ENCODE measurements at regions not wholly inside any gene's neighbourhood (a gene's known extent, or its start where the extent isn't known, plus 50 kb on each side); places are given as distances from the start of the nearest gene placed in this dataset.

- Histone ChIP-seq H3K9ac (no peak overlapping the region), H3K36me3 (ENCODE audit: insufficient read depth) (no peaks in the 10 kb centered on the region), H3K4me2 (no peak overlapping the region), H2AFZ (ENCODE audit: low read depth) (no peak overlapping the region), H4K20me1 (ENCODE audit: insufficient read depth) (no peaks in the 10 kb centered on the region), H3K27ac (no peak overlapping the region), H3K4me1 (ENCODE audit: low read depth, poor library complexity, severe bottlenecking) (no peaks in the 10 kb centered on the region), H3K27me3 (ENCODE audit: insufficient read depth, low read depth) (no peaks in the 10 kb centered on the region), H3K4me3 (IDR thresholded peaks at IDR 0.05; ENCODE audit: insufficient read depth, low read depth, low read length) (no peak overlapping the region), H3K79me2 (ENCODE audit: insufficient read depth, low read depth) (no peaks in the 10 kb centered on the region)
- no peak for TF ChIP-seq CTCF (conservative IDR thresholded peaks at IDR 0.05; ENCODE audit: low read depth, low read length)
Observed at GRCh38 chr18:67742954-67743353, 226.4 kb upstream of the DSEL start.

- Histone ChIP-seq H3K79me2 (ENCODE audit: insufficient read depth, low read depth) (no peaks in the 10 kb centered on the region), H3K9ac (no peak overlapping the region), H3K27me3 (ENCODE audit: insufficient read depth, low read depth) (no peaks in the 10 kb centered on the region), H3K36me3 (ENCODE audit: insufficient read depth) (no peaks in the 10 kb centered on the region), H4K20me1 (ENCODE audit: insufficient read depth) (no peaks in the 10 kb centered on the region), H3K4me1 (ENCODE audit: low read depth, poor library complexity, severe bottlenecking) (no peaks in the 10 kb centered on the region), H3K27ac (no peak overlapping the region), H3K4me3 (IDR thresholded peaks at IDR 0.05; ENCODE audit: insufficient read depth, low read depth, low read length) (no peak overlapping the region), H2AFZ (ENCODE audit: low read depth) (no peak overlapping the region), H3K4me2 (no peak overlapping the region)
- no peak for TF ChIP-seq CTCF (conservative IDR thresholded peaks at IDR 0.05; ENCODE audit: low read depth, low read length)
Observed at GRCh38 chr18:67742525-67742924, 226.0 kb upstream of the DSEL start.

GRCh38 chr18:67735506-67735905 is 219.0 kb upstream of the DSEL start:
- no peaks in the 10 kb centered on the region for H3K79me2 ChIP-seq (ENCODE audit: insufficient read depth, low read depth)
- H3K36me3 ChIP-seq (ENCODE audit: insufficient read depth), result no peaks in the 10 kb centered on the region
- H2AFZ ChIP-seq (ENCODE audit: low read depth), result no peak overlapping the region
- no peaks in the 10 kb centered on the region for H3K27me3 ChIP-seq (ENCODE audit: insufficient read depth, low read depth)
- no peak overlapping the region for H3K27ac ChIP-seq
- no peak overlapping the region for H3K9ac ChIP-seq
- H3K4me2 ChIP-seq, result no peak overlapping the region
- no peaks in the 10 kb centered on the region for H4K20me1 ChIP-seq (ENCODE audit: insufficient read depth)
- TF ChIP-seq CTCF (conservative IDR thresholded peaks at IDR 0.05; ENCODE audit: low read depth, low read length), result no peak
- no peak overlapping the region for H3K4me3 ChIP-seq (IDR thresholded peaks at IDR 0.05; ENCODE audit: insufficient read depth, low read depth, low read length)
- no peaks in the 10 kb centered on the region for H3K4me1 ChIP-seq (ENCODE audit: low read depth, poor library complexity, severe bottlenecking)

GRCh38 chr18:67733088-67733487 is 216.6 kb upstream of the DSEL start:
- Histone ChIP-seq H3K4me3 (IDR thresholded peaks at IDR 0.05; ENCODE audit: insufficient read depth, low read depth, low read length) (no peak overlapping the region), H4K20me1 (ENCODE audit: insufficient read depth) (no peaks in the 10 kb centered on the region), H2AFZ (ENCODE audit: low read depth) (no peak overlapping the region), H3K9ac (no peak overlapping the region), H3K27ac (no peak overlapping the region), H3K36me3 (ENCODE audit: insufficient read depth) (no peaks in the 10 kb centered on the region), H3K4me2 (no peak overlapping the region), H3K79me2 (ENCODE audit: insufficient read depth, low read depth) (no peaks in the 10 kb centered on the region), H3K4me1 (ENCODE audit: low read depth, poor library complexity, severe bottlenecking) (no peaks in the 10 kb centered on the region), H3K27me3 (ENCODE audit: insufficient read depth, low read depth) (no peaks in the 10 kb centered on the region)
- no peak for TF ChIP-seq CTCF (conservative IDR thresholded peaks at IDR 0.05; ENCODE audit: low read depth, low read length)

GRCh38 chr18:67731851-67732250 is 215.3 kb upstream of the DSEL start:
- no peak for TF ChIP-seq CTCF (conservative IDR thresholded peaks at IDR 0.05; ENCODE audit: low read depth, low read length)
- H3K4me3 ChIP-seq (IDR thresholded peaks at IDR 0.05; ENCODE audit: insufficient read depth, low read depth, low read length), result no peak overlapping the region
- no peaks in the 10 kb centered on the region for H3K79me2 ChIP-seq (ENCODE audit: insufficient read depth, low read depth)
- no peaks in the 10 kb centered on the region for H4K20me1 ChIP-seq (ENCODE audit: insufficient read depth)
- H2AFZ ChIP-seq (ENCODE audit: low read depth), result no peak overlapping the region
- no peak overlapping the region for H3K27ac ChIP-seq
- no peak overlapping the region for H3K9ac ChIP-seq
- H3K4me2 ChIP-seq, result no peak overlapping the region
- no peaks in the 10 kb centered on the region for H3K27me3 ChIP-seq (ENCODE audit: insufficient read depth, low read depth)
- H3K36me3 ChIP-seq (ENCODE audit: insufficient read depth), result no peaks in the 10 kb centered on the region
- peaks cover 6% of the 10 kb centered on the region for H3K4me1 ChIP-seq (ENCODE audit: low read depth, poor library complexity, severe bottlenecking)

Data from KMS-11 (cell line).